Naive thymus-derived CD4-positive, alpha-beta T cell (primary cell): ENCODE measurements at regions not wholly inside any gene's neighbourhood (a gene's known extent, or its start where the extent isn't known, plus 50 kb on each side); places are given as distances from the start of the nearest gene placed in this dataset.

Experiments
- ATAC-seq: fragments of 150-1000 bp; cut with Tn5 transposase; 2 replicates; pipeline ENCODE4 v1.10.0; 2021; ENCODE audit warnings: mild to moderate bottlenecking, moderate library complexity
- CTCF ChIA-PET: fragments of 350-600 bp; sonication (Branson Sonifier 250); formaldehyde crosslinking; loops from one replicate; lab custom pipeline; 2021; ENCODE audit warnings: antibody characterized with exemption; lab: Charles Lee
- POLR2A ChIA-PET: fragments of 350-600 bp; sonication (Branson Sonifier 250); formaldehyde crosslinking; loops from one replicate; lab custom pipeline; 2021; ENCODE audit warnings: antibody characterized with exemption, inconsistent platforms; lab: Charles Lee
- DNase-seq, 9 donors: peaks; one replicate each; pipeline versions ENCODE4 v3.0.0 to v3.0.0-alpha.2; 2020 to 2022; ENCODE audit warnings: mixed read lengths in 1 of 9
- H3K27ac ChIP-seq: one replicate; pipeline ENCODE4 v1.7.0; 2013; ENCODE audit warnings: mild to moderate bottlenecking, low read depth, low read length, moderate library complexity
- H3K27me3 ChIP-seq, 2 donors: one replicate each; pipeline ENCODE4 v1.7.0; 2013; ENCODE audit warnings: low read length in 2 of 2, mild to moderate bottlenecking in 2 of 2, moderate library complexity in 2 of 2; ENCODE audit not compliant: control insufficient read depth in 2 of 2, insufficient read depth in 2 of 2
- H3K36me3 ChIP-seq, 3 experiments: 1 replicate in 2 of 3; 2 replicates in 1 of 3; pipeline ENCODE4 v1.7.0; 2013; ENCODE audit warnings: low read length in 3 of 3, mild to moderate bottlenecking in 3 of 3, moderate library complexity in 1 of 3; ENCODE audit not compliant: insufficient read depth in 3 of 3, control insufficient read depth in 2 of 3
- H3K4me1 ChIP-seq, 2 donors: one replicate each; pipeline ENCODE4 v1.7.0; 2013; ENCODE audit warnings: low read length in 2 of 2, mild to moderate bottlenecking in 2 of 2, moderate library complexity in 1 of 2; ENCODE audit not compliant: control insufficient read depth in 2 of 2, insufficient read depth in 2 of 2
- H3K4me3 ChIP-seq: 2 replicates; pipeline ENCODE4 v1.7.0; 2013; ENCODE audit warnings: mild to moderate bottlenecking, low read length
- H3K9me3 ChIP-seq, 3 experiments: 1 replicate in 2 of 3; 2 replicates in 1 of 3; pipeline ENCODE4 v1.7.0; 2013; ENCODE audit warnings: low read length in 3 of 3; ENCODE audit not compliant: control insufficient read depth in 2 of 3
- H3K27ac Mint-ChIP-seq, 9 donors: one replicate each; pipeline ENCODE4 v1.8.0; 2020 to 2022; ENCODE audit warnings: mixed read lengths in 9 of 9, mild to moderate bottlenecking in 8 of 9, moderate library complexity in 5 of 9, inconsistent platforms in 2 of 9
- H3K27me3 Mint-ChIP-seq, 5 donors: one replicate each; pipeline ENCODE4 v1.8.0; 2021 to 2022; ENCODE audit warnings: mixed read lengths in 5 of 5, mild to moderate bottlenecking in 1 of 5
- H3K36me3 Mint-ChIP-seq, 5 donors: one replicate each; pipeline ENCODE4 v1.8.0; 2020 to 2022; ENCODE audit warnings: mixed read lengths in 5 of 5, mild to moderate bottlenecking in 3 of 5, inconsistent platforms in 1 of 5
- H3K4me1 Mint-ChIP-seq, 7 donors: one replicate each; pipeline ENCODE4 v1.8.0; 2020 to 2022; ENCODE audit warnings: mixed read lengths in 7 of 7, mild to moderate bottlenecking in 3 of 7, inconsistent platforms in 1 of 7
- H3K4me3 Mint-ChIP-seq, 10 donors: one replicate each; pipeline ENCODE4 v1.8.0; 2020 to 2022; ENCODE audit warnings: mild to moderate bottlenecking in 10 of 10, mixed read lengths in 10 of 10, moderate library complexity in 6 of 10, inconsistent platforms in 2 of 10
- H3K9me3 Mint-ChIP-seq, 11 donors: one replicate each; pipeline ENCODE4 v1.8.0; 2020 to 2022; ENCODE audit warnings: mixed read lengths in 11 of 11, mild to moderate bottlenecking in 4 of 11, inconsistent platforms in 1 of 11, moderate library complexity in 1 of 11
- intact Hi-C, 2 donors: fragments of 100-400 bp; cut with micrococcal nuclease; formaldehyde crosslinking; loops; one replicate each; pipeline ENCODE4 v1.15.1; 2023

DNA sequence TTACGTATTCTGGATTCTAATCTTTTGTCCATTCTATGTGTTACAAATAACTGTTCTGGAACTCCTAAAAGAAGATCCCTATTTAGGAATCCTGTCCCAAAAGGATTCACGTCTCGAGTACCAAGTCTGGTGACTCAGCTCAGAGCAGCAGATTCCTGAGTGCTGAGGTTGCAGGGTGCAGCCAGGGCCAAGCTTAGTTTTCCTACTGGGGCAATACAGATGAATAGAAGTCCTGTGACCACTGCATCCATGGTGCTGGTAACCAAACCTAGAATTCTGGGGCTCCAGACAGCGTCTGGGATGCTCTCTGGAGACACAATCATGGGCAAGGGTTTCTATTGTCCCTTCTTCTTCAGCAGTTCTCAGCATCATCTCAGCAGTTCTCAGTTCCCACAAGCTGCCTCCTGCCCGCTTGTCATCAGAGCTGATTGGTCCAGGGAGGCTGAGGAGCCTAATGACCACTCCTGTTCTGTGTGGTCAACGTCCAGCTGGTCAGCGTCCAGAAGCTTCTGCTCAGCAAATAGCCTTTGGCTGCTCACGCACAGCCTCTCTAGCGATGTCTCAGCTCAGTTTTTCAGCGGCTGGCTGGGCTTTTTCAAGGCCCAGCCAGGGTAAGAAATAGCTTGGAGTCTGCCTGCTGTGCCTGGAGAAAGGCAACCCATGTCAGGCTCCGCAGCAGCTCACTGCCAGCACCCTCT is 50.4 kb upstream of the C7orf33 start:
- no peak for DNase-seq
- ATAC-seq = no peak
- Histone ChIP-seq H3K4me3 (no peak overlapping the region), H3K27ac (no peak overlapping the region), H3K9me3 (no peaks in the 10 kb centered on the region), H3K36me3 (no peaks in the 10 kb centered on the region), H3K27me3 (no peaks in the 10 kb centered on the region), H3K4me1 (no peaks in the 10 kb centered on the region)
- ChIA-PET CTCF (no interaction called here), POLR2A (no interaction called here)
- peaks cover 0 to 7% (median 6%) of the 10 kb centered on the region in 7 donors for H3K4me1 Mint-ChIP-seq
- peaks cover 0 to 2% (median 0%) of the 10 kb centered on the region in 5 donors for H3K27me3 Mint-ChIP-seq
- H3K9me3 Mint-ChIP-seq = no peaks in the 10 kb centered on the region
- intact Hi-C loops = no loop called here
- H3K27ac Mint-ChIP-seq = no peak overlapping the region
- no peaks in the 10 kb centered on the region for H3K36me3 Mint-ChIP-seq
- H3K4me3 Mint-ChIP-seq = no peak overlapping the region
